ENCODE measurements at regions not wholly inside any gene's neighbourhood (a gene's known extent, or its start where the extent isn't known, plus 50 kb on each side); places are given as distances from the start of the nearest gene placed in this dataset.

DNA sequence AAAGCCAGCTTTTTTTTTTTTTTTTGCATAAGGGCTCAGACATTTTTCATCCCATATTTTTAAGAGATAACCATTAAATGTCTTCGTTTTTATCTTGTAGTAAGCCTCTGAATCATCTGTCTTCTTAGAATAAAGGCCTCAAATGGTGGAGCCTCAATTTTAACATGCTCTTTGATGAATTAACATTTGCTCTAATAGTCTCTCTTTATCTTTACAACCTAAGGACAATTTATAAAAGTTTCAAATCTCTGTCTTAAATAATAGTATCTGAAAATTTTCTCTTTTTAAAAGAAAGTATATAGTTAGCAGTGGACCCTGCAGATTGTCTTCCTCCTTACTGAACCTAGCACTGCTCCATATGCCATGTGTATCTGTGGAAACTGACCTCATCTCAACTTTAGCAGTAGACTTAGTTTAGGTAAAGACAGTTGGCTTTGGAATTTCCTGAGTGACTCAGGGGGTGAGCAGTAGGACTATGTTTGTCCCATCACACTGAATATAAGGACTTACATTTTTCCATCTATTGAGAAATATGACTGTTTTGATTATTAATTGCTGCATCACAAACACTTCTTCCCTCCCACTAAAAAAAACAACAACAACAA, 1658.0 kb downstream of the STIM2 start:
- H3K4me3 ChIP-seq (ENCODE audit: low read depth, low read length): no peak overlapping the region

DNA sequence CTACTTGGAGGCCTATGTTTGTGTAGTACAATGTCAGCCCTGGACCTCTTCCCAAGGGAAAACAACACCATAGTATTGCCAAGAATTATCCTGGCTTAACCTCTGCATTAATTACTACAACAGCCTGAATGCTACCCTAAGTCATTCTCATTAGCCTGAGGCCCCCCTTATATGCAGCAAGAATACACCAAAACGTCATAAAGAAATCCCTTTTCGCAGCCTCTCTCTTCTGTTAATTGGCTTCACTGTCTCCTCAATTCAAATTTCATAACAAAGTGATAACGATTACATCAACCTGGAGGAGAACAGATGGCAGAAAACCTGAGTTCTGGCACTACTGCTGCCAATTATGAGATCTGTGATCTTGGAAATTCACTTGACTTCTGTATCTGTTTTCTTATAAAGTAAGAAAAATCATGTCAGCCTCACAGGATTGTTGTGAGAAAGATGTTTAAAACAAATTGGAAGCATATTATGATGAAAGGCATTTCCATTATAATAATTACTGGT, 1663.1 kb downstream of the STIM2 start:
- H3K4me3 ChIP-seq (ENCODE audit: low read depth, low read length): no peak overlapping the region

DNA sequence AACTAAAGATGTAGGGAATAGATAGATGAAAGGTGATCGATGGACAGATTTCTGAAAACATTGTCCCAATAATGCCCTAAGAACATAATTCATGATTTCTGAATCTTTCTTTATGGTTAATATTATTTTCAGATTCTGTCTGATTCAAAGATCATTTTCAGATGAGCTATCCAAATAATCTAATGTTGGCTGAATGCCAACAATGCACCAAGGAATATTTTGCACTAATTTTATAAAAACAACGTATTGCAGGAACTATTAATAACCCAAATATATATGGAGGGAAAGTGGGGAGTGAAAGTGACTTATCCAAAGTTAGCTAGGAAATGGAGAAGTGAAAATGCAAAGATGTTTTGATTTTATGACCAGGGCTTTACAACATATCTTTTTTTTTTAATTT, 1675.5 kb downstream of the STIM2 start:
- H3K4me3 ChIP-seq (ENCODE audit: low read depth, low read length): no peak overlapping the region

DNA sequence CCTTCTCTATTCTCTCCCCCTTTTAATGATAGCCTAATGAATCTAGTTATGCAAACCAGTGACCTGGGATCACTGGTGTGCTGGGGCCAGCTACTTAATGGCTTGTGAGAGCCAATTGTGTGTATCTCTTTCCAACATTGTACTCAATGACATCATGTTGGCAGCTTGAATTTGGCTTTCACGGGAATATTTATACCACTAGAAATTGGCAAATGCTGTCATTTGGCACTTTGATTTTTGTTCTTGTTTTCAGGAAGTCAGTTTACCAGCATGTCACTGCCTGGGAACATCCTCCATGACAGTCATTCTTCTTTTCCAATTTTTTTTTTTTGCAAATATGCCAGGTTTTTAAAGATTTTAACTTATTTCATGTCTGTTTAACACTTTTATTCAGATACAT, 1685.3 kb downstream of the STIM2 start:
- no peak overlapping the region for H3K4me3 ChIP-seq (ENCODE audit: low read depth, low read length)

DNA sequence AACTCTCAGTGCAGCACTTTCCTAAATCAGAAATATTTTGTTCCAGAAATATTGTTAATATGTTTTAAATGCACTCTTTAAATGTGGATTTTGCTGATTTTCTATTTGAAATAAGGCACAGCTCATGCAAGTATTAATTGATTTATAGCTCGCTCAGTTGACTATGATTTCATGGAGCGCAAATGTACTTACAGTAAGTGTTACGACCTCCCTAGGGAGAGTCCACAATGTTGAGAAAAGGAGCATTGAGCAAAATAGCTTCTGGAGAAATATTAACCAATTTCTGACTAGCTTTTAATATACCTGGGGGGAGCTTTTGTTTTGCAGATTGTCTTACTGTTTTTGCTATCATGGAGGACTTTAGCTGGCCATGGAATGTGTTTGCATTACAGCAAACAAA, 1687.5 kb downstream of the STIM2 start:
- no peak overlapping the region for H3K4me3 ChIP-seq (ENCODE audit: low read depth, low read length)

DNA sequence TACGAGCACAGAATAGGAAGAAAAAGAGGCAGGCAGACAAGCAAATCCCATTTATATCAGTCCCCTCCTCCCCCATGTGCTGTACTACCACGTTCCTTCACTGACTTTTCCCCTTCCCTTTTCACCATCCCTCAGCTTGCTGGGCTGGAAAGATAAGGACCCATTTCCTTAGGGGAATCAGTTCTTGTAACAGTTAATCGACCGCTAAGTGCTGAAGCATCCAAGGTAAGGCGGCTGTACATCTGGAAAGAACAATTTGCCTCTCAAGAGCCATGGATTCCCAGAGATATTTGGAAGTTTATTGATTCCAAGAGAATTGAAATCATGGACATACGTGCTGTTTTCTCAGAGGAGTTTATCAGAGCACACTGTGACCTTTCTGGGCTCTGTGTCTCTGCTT, 1688.0 kb downstream of the STIM2 start:
- no peak overlapping the region for H3K4me3 ChIP-seq (ENCODE audit: low read depth, low read length)

DNA sequence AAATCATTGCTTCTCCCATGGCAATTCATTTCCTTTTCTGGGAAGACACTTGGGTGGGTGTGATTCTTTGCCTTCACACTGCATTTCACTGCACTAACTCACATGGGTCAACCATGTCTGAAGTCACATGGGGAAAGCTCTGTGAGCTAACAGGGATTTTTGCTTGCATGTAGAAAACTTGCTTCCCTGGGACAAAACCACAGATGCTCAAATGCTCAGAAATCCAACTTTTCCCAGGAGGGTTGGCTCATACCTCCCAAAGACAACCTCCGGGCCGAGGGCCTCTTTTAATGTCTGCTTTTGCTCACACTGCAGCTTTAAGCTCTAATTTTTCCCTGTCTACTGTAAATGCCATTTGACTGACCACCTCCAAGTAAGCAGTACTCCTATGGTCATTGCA, 1695.2 kb downstream of the STIM2 start:
- no peak overlapping the region for H3K4me3 ChIP-seq (ENCODE audit: low read depth, low read length)

DNA sequence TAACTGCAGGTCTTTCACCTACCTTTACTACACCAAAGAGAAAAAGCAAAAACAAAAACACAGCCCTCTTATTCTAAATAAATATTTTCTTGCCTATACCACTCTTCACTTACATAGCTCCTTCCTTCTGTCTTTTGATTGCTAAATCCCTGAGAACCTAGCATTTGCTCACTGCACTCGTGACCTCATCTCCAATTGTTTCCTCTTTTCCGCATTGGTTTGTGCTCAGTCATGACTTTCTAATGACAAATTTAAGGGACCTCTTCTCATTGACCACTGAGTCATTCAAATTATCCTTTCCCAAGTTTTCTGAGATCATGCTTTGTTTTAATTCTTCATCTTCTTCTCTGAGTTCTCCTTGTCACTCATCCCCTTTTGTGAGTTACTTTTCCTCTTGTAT, 1697.1 kb downstream of the STIM2 start:
- H3K4me3 ChIP-seq (ENCODE audit: low read depth, low read length): no peak overlapping the region

DNA sequence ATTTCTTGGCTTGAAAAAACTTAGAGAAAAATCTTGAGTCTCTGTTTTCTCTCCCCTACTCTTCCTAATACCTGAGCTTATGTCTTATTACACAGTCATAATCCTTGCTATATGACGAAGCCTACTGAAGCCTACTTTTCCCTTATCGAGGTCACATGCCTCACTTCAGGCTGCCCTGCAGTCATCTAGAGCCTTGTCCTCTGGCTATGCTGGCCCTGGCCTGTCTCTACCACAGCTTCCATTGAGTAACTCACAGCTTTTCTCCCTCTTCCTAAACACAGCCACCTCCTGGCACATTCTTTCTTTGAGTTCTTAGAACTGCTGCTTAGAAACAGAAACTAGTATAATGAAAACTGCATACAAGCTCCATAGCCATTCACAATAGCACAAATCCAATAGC, 1698.3 kb downstream of the STIM2 start:
- H3K4me3 ChIP-seq (ENCODE audit: low read depth, low read length): no peak overlapping the region

DNA sequence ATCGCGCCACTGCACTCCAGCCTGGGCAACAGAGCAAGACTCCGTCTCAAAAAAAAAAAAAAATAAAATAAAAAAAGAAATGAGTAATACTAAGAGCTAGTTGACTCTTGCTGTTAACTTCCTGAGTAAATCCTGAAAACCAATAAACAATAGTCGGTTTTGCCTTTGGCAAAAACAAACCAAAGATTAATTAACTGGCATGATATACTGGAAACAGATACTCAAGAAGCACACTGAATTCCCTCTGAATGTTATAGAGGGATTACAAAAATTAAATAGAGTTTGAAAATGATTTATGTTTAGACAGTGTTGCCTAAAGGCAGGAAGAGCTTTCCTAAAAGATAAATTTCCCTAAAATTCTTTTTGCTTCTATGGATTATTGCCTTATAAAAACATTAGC, 1702.3 kb downstream of the STIM2 start:
- H3K4me3 ChIP-seq (ENCODE audit: low read depth, low read length): no peak overlapping the region

DNA sequence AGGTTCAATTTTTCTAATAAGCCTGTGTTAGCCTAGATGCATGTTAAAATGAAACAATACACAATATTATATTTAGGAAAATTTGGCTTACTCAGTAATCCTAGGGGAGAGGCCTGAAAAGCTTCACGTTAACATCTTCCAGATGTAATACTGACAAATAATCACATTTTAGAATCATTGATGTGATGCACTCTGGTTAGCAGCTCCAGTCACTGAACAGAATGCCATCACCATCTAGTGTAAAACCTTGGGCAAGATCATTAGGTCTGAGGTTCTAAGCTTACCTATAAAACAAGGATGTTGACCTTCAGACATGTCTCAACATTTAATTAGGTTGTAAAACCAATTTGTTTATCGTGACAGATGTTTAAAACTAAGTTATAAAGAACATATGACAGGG, 1704.8 kb downstream of the STIM2 start:
- H3K4me3 ChIP-seq (ENCODE audit: low read depth, low read length): no peak overlapping the region

DNA sequence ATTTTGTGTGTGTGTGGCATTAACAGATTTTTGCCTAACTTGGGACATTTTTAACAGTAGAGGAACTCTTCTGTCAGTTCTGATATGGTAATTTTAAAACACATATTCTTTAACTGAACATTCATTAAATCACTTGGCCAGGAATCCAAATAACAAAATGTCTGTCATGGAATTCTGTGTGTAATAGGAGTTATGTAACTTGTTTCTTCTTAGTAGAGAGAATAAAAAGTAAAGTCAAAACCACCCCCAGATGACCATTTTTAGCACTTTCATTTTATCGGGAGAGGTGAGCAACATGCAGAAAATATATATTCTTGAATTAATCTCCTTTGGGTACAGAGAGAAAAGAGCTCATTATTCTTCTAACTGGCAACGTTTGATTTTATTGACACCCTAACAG, 1740.3 kb downstream of the STIM2 start:
- no peak overlapping the region for H3K4me3 ChIP-seq (ENCODE audit: low read depth, low read length)

DNA sequence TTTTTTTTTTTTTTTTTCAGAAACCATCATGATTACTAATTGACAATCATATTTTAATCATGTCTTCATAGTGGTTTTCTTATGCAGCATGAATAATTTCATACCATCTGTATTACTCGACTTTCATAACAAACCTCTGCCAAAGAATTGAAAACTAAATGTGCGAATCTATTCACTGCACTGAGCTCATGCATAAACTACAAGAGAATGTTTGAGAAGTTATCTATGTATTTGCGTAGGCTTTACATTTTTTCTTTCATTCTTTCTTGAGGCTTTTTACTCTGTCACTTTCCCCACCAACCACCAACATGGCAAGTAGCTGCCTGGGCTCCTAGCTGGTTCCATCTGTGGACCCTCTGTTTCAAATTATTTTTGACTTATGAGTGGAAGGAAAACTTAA, 1761.0 kb downstream of the STIM2 start:
- no peak overlapping the region for H3K4me3 ChIP-seq (ENCODE audit: low read depth, low read length)

DNA sequence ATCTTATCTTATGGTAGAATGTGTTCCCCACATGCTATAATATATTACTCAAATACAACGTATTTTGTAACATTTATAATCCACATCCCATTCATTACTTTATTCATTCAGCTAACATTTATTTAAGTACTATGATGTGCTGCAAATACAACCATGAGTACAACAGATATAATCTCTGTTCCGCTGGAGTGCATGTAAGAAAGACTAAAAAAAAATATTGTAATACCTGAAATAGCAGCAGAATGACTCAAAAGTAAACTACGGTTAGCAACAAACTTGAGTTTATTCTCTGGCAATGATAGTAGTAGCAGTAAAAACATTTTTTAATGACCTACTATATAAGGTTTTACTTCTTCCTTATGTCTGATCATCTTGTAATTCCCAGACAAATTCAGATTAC, 1776.3 kb downstream of the STIM2 start:
- H3K4me3 ChIP-seq (ENCODE audit: low read depth, low read length): no peak overlapping the region

DNA sequence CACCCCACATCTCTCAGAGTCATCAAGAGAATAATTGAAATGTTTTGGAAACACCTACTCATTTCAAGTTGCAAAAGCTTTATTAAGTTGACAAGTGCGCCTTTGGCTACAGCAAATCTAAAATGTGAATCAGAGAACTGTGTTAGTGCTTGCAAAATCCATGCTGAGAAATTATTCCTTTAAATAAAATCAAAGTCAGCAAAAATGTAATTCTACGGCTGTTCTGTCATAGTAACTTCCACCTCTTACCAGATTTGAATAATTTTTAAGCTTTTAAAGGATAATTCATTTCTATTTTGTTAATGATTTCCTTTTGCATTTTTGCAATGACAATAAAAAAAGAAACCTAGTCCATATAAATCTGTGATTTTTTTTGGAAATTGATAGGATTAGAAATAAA, 1779.1 kb downstream of the STIM2 start:
- H3K4me3 ChIP-seq (ENCODE audit: low read depth, low read length): no peak overlapping the region

DNA sequence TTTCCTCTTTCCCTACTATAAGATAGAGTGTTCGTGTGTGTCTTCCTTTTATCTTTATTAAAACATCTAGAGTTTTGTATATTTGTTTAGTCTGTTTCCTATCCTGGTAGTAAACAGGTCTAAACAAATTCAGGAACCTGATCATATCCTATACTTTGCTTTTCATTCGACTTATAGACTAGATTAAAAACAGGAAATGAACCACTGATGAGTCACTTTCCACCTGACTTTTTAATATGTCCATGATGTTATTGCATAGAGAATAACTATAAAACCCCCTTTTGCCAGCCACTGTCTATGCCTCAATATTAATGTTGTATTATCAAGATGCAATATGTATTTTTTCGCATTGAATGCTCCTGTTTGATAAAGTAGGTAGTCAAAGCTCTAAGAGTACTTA, 1794.0 kb downstream of the STIM2 start:
- H3K4me3 ChIP-seq (ENCODE audit: low read depth, low read length): no peak overlapping the region

DNA sequence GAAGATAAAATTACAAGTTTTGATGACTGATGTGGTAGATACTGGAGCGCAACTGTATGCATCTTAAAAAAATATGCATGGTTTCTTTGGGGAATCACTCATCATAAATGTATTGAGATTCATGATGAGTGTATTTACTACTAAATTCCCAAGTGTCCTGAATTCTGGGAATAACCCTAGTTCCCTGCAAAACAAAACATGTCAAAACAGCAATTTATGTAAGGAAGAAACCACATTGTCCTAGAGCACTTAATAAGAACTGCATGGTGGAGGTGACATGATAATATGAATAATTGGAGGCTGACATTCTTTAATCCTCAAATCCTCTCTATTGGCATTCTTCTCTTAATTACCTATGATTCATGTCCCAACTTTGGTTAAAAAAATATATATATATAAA, 1804.7 kb downstream of the STIM2 start:
- H3K4me3 ChIP-seq (ENCODE audit: low read depth, low read length): no peak overlapping the region

DNA sequence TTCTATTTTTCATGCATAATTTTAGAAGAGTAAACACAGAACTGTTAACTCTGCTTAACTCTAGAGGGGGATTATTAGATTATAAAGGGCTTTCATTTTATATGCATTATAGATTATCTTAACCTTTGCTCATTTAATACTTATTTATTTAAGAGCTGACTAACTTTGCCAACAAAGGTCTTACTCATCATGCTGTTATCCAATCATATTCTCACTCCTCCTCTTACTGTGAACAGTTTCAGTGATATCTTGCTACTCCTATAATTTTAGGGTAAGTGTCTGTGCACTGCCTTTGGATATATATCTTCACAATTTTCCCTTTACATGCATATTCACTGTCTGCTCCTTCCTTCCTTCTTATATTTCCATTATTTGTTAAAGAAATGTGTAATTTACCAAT, 1814.9 kb downstream of the STIM2 start:
- H3K4me3 ChIP-seq (ENCODE audit: low read depth, low read length): no peak overlapping the region

DNA sequence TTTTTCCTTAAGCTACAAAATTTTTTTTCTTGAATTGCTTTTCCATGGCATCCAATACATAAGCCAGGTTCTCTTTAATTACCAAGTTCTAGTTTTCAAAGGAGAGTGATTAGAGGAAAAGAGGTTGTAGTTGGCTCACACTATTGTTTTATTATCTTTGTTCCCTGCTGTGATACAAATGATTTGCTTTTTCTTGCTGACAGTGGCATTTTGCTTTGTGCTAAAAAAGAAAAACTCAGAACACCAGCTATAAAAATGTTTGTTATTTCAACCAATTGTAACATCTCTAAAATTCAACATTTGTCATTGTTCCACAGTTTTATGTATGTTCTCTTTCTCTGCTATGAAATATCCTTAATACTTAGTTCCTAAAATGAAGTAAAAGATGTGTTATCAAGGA, 1817.2 kb downstream of the STIM2 start:
- no peak overlapping the region for H3K4me3 ChIP-seq (ENCODE audit: low read depth, low read length)

DNA sequence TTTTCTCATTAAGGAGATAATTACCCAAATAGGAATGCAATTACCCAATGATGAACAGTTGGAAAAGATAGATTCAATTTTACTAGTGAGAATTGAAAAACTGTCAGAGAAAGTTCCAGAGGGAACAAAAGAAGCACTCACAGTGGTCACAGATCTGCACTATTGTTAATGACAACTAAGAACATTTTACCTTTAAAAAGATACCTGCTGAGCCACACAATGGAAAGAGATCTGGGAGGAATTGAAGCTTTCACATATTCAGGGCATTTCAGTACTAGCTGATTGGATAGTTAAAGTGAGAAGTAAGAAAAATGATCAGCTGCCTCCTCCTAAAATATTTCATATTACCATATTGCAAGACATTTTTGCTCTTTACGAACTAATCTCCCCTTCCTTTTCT, 1822.2 kb downstream of the STIM2 start:
- H3K4me3 ChIP-seq (ENCODE audit: low read depth, low read length): no peak overlapping the region

DNA sequence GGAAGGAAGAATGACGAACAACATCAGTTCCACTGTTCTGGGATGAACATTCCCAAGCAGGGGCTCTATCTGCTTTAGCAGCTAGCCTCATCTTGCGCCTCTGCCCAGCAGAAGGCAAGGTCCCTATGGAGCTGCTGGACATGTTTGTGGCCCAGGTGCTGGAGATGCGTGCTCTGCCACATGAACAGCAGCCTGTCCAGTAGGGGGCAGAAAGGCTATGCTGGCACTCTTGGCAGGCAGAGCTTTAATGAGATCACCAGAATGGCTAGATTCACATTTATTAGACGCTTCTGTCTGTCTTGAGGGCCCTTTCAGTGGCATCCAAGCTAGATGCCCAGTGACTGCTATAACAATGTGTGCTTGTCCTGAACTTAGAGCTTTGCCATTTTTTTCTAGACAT, 1826.0 kb downstream of the STIM2 start:
- H3K4me3 ChIP-seq (ENCODE audit: low read depth, low read length): no peak overlapping the region

DNA sequence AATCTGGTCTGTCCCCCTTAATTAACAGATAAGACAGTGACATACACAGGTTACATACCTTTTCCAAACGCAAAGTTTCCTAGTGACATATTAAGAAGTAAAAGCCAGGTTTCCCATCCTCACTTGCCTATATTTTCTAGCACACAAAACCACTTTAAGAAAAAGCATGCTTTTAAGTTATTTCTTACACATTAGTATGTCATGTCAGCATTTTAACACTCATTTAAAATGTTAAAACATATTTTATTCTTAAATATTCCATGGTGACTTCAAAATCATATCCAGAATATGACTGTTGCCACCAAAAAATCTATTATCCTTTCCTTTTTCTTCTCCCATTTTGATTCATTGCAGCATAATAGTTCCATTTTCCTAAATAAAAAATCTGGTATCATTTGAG, 1830.2 kb downstream of the STIM2 start:
- H3K4me3 ChIP-seq (ENCODE audit: low read depth, low read length): no peak overlapping the region

DNA sequence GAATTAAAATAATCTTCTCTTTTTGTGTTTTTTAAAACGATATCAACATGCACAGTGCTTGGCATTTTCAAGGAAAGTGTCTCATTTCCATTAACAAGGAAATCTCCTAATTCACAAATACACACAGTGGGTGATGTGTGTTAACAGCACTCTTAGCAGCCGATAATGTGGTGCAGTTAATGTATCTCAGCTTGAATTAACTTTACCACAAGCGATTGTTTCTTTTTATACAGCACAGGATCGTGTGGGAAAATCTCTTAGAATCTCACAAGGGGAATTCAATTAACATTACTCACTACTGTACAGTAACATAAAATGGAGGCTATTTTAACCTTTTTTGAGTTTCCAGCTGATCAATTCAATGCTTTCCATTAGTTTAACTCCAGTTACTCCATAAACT, 1841.9 kb downstream of the STIM2 start:
- H3K4me3 ChIP-seq (ENCODE audit: low read depth, low read length): no peak overlapping the region

DNA sequence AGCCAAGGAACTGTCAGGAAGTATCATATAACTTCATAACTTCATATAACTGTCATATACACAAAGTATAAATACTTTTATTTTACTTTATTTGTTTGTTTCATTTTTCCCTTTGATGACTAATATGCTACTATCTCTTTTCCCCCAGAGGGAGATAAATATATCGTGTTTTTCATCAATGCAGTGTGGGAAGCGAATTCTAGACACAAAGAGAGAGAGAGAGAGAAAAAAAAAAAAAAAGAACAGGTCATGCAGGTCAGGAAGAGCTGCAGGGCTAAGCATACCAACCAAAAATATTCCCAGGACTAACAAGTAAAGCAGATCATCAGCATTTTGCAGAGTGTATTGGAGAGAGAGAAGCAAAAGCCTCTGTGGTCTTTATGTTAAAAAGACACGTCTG, 1849.2 kb downstream of the STIM2 start:
- no peak overlapping the region for H3K4me3 ChIP-seq (ENCODE audit: low read depth, low read length)
